Right renal pelvis (tissue), 4 donors: ENCODE measurements at regions not wholly inside any gene's neighbourhood (a gene's known extent, or its start where the extent isn't known, plus 50 kb on each side); places are given as distances from the start of the nearest gene placed in this dataset.
"Not testable (repeated sequence)": the region's sequence is repeated elsewhere in the genome, so short reads cannot be mapped to it uniquely, and the experiment has no call there.

Experiments used
- DNase-seq, 4 donors: peaks; one replicate each; pipeline ENCODE4 v3.0.0-alpha.2; 2013; ENCODE audit warnings: low read depth in 4 of 4, low spot score in 3 of 4, missing footprints in 1 of 4

GRCh38 chr4:175273995-175274753 is 356.0 kb downstream of the ADAM29 start:
- no peak for DNase-seq

GRCh38 chr4:175277816-175278215 is 359.7 kb downstream of the ADAM29 start:
- no peak for DNase-seq

GRCh38 chr4:175280153-175280552 is 362.0 kb downstream of the ADAM29 start:
- no peak for DNase-seq

GRCh38 chr4:175281894-175282293 is 363.7 kb downstream of the ADAM29 start:
- DNase-seq, result no peak

- DNase-seq, result no peak
These were observed 364.2 kb downstream of the ADAM29 start for GRCh38 chr4:175282407-175282806.

- no peak for DNase-seq
These were observed 372.2 kb downstream of the ADAM29 start for GRCh38 chr4:175290401-175290800.

GRCh38 chr4:175297965-175298565 is 379.9 kb downstream of the ADAM29 start:
- no peak for DNase-seq

- DNase-seq, result no peak
These were observed 388.3 kb downstream of the ADAM29 start for GRCh38 chr4:175306436-175306835.

GRCh38 chr4:175307326-175307725 is 389.2 kb downstream of the ADAM29 start:
- no peak for DNase-seq

- DNase-seq, result no peak
These were observed 390.1 kb downstream of the ADAM29 start for GRCh38 chr4:175308236-175308635.

- no peak for DNase-seq
These were observed 390.9 kb downstream of the ADAM29 start for GRCh38 chr4:175309041-175309440.

GRCh38 chr4:175325230-175325629 is 407.1 kb downstream of the ADAM29 start:
- no peak for DNase-seq

- peak in 1 of 4 donors; percentile 27 for DNase-seq
These were observed 408.6 kb downstream of the ADAM29 start for GRCh38 chr4:175326796-175327195.

GRCh38 chr4:175330236-175330635 is 412.1 kb downstream of the ADAM29 start:
- DNase-seq, result no peak

GRCh38 chr4:175330652-175331051 is 412.5 kb downstream of the ADAM29 start:
- no peak for DNase-seq

GRCh38 chr4:175335331-175335730 is 417.2 kb downstream of the ADAM29 start:
- no peak for DNase-seq

GRCh38 chr4:175336570-175336969 is 418.4 kb downstream of the ADAM29 start:
- DNase-seq, result not testable (repeated sequence)

- no peak for DNase-seq
These were observed 421.0 kb downstream of the ADAM29 start for GRCh38 chr4:175339100-175339707.

GRCh38 chr4:175341203-175341755 is 423.1 kb downstream of the ADAM29 start:
- DNase-seq, result no peak

- DNase-seq, result no peak
These were observed 428.2 kb downstream of the ADAM29 start for GRCh38 chr4:175346376-175346775.

GRCh38 chr4:175350246-175350645 is 432.1 kb downstream of the ADAM29 start:
- no peak for DNase-seq

- no peak for DNase-seq
These were observed 433.3 kb downstream of the ADAM29 start for GRCh38 chr4:175351473-175351872.
